ENCODE measurements at regions not wholly inside any gene's neighbourhood (a gene's known extent, or its start where the extent isn't known, plus 50 kb on each side); places are given as distances from the start of the nearest gene placed in this dataset.

- no peak for DNase-seq (ENCODE audit: extremely low read depth, insufficient read length)
- Histone ChIP-seq H3K27me3 (replicated peaks; ENCODE audit: control insufficient read depth, insufficient read depth, low read length) (no peaks in the 10 kb centered on the region), H3K4me3 (replicated peaks; ENCODE audit: low read depth, low read length) (no peak overlapping the region), H3K36me3 (ENCODE audit: control insufficient read depth, insufficient read depth, low read length) (no peaks in the 10 kb centered on the region)
- TF ChIP-seq CTCF (IDR thresholded peaks at IDR 0.05; ENCODE audit: insufficient read depth, low read length, poor library complexity, severe bottlenecking) = no peak
Measured at GRCh38 chr2:67516362-67516761, 119.2 kb downstream of the ETAA1 start.

- no peak for TF ChIP-seq CTCF (IDR thresholded peaks at IDR 0.05; ENCODE audit: insufficient read depth, low read length, poor library complexity, severe bottlenecking)
- Histone ChIP-seq H3K36me3 (ENCODE audit: control insufficient read depth, insufficient read depth, low read length) (no peaks in the 10 kb centered on the region), H3K4me3 (replicated peaks; ENCODE audit: low read depth, low read length) (no peak overlapping the region), H3K27me3 (replicated peaks; ENCODE audit: control insufficient read depth, insufficient read depth, low read length) (no peaks in the 10 kb centered on the region)
- DNase-seq (ENCODE audit: extremely low read depth, insufficient read length) = no peak
Measured at GRCh38 chr2:67516899-67517530, 119.9 kb downstream of the ETAA1 start.

- no peak for TF ChIP-seq CTCF (IDR thresholded peaks at IDR 0.05; ENCODE audit: insufficient read depth, low read length, poor library complexity, severe bottlenecking)
- H3K4me3 ChIP-seq (replicated peaks; ENCODE audit: low read depth, low read length) = no peak overlapping the region
- no peak for DNase-seq (ENCODE audit: extremely low read depth, insufficient read length)
- no peaks in the 10 kb centered on the region for H3K36me3 ChIP-seq (ENCODE audit: control insufficient read depth, insufficient read depth, low read length)
- H3K27me3 ChIP-seq (replicated peaks; ENCODE audit: control insufficient read depth, insufficient read depth, low read length) = no peaks in the 10 kb centered on the region
Measured at GRCh38 chr2:67522148-67522547, 125.0 kb downstream of the ETAA1 start.

GRCh38 chr2:67524213-67524612, 127.1 kb downstream of the ETAA1 start:
- DNase-seq (ENCODE audit: extremely low read depth, insufficient read length) = no peak
- no peak for TF ChIP-seq CTCF (IDR thresholded peaks at IDR 0.05; ENCODE audit: insufficient read depth, low read length, poor library complexity, severe bottlenecking)
- Histone ChIP-seq H3K27me3 (replicated peaks; ENCODE audit: control insufficient read depth, insufficient read depth, low read length) (no peaks in the 10 kb centered on the region), H3K4me3 (replicated peaks; ENCODE audit: low read depth, low read length) (no peak overlapping the region), H3K36me3 (ENCODE audit: control insufficient read depth, insufficient read depth, low read length) (no peaks in the 10 kb centered on the region)

GRCh38 chr2:67524777-67525176, 127.6 kb downstream of the ETAA1 start:
- no peak for TF ChIP-seq CTCF (IDR thresholded peaks at IDR 0.05; ENCODE audit: insufficient read depth, low read length, poor library complexity, severe bottlenecking)
- Histone ChIP-seq H3K36me3 (ENCODE audit: control insufficient read depth, insufficient read depth, low read length) (no peaks in the 10 kb centered on the region), H3K27me3 (replicated peaks; ENCODE audit: control insufficient read depth, insufficient read depth, low read length) (no peaks in the 10 kb centered on the region), H3K4me3 (replicated peaks; ENCODE audit: low read depth, low read length) (no peak overlapping the region)
- no peak for DNase-seq (ENCODE audit: extremely low read depth, insufficient read length)

- no peaks in the 10 kb centered on the region for H3K36me3 ChIP-seq (ENCODE audit: control insufficient read depth, insufficient read depth, low read length)
- TF ChIP-seq CTCF (IDR thresholded peaks at IDR 0.05; ENCODE audit: insufficient read depth, low read length, poor library complexity, severe bottlenecking) = no peak
- H3K4me3 ChIP-seq (replicated peaks; ENCODE audit: low read depth, low read length) = no peak overlapping the region
- DNase-seq (ENCODE audit: extremely low read depth, insufficient read length) = no peak
- no peaks in the 10 kb centered on the region for H3K27me3 ChIP-seq (replicated peaks; ENCODE audit: control insufficient read depth, insufficient read depth, low read length)
Measured at GRCh38 chr2:67526283-67526682, 129.2 kb downstream of the ETAA1 start.
